Hepatocyte (in vitro differentiated cells): ENCODE measurements at regions not wholly inside any gene's neighbourhood (a gene's known extent, or its start where the extent isn't known, plus 50 kb on each side); places are given as distances from the start of the nearest gene placed in this dataset.

ENCODE experiments used
- DNase-seq: peaks from one replicate; pipeline ENCODE4 v3.0.0-alpha.2; 2016; ENCODE audit warnings: low spot score
- H2AFZ ChIP-seq: fragments of 200-600 bp; sonication (generic); 2 replicates; pipeline ENCODE4 v1.6.0; 2016; ENCODE audit warnings: antibody characterized with exemption, mild to moderate bottlenecking
- H3K27ac ChIP-seq: fragments of 200-600 bp; sonication (generic); 2 replicates; pipeline ENCODE4 v1.5.1; 2016; ENCODE audit warnings: mild to moderate bottlenecking
- H3K27me3 ChIP-seq: fragments of 200-600 bp; sonication (generic); 2 replicates; pipeline ENCODE4 v1.6.1; 2016
- H3K36me3 ChIP-seq: fragments of 200-600 bp; sonication (generic); replicated peaks from 2 replicates; pipeline ENCODE4 v1.5.1; 2016; ENCODE audit warnings: low read depth; ENCODE audit not compliant: insufficient read depth
- H3K4me1 ChIP-seq: fragments of 200-600 bp; sonication (generic); 2 replicates; pipeline ENCODE4 v1.5.1; 2016; ENCODE audit warnings: mild to moderate bottlenecking, moderate library complexity; ENCODE audit not compliant: insufficient read depth
- H3K4me2 ChIP-seq: fragments of 200-600 bp; sonication (generic); 2 replicates; pipeline ENCODE4 v1.6.0; 2016
- H3K4me3 ChIP-seq: fragments of 200-600 bp; sonication (generic); 2 replicates; pipeline ENCODE4 v1.5.1; 2016; ENCODE audit warnings: mild to moderate bottlenecking
- H3K79me2 ChIP-seq: fragments of 200-600 bp; sonication (generic); 2 replicates; pipeline ENCODE4 v1.6.0; 2017; ENCODE audit warnings: mild to moderate bottlenecking
- H3K9me2 ChIP-seq: fragments of 200-600 bp; sonication (generic); replicated peaks from 2 replicates; pipeline ENCODE4 v1.6.0; 2017; ENCODE audit warnings: mild to moderate bottlenecking; ENCODE audit not compliant: insufficient read depth
- H3K9me3 ChIP-seq: fragments of 200-600 bp; sonication (generic); 2 replicates; pipeline ENCODE4 v1.5.1; 2016; ENCODE audit warnings: low read depth, mild to moderate bottlenecking
- H4K20me1 ChIP-seq: fragments of 200-600 bp; sonication (generic); 2 replicates; pipeline ENCODE4 v1.6.0; 2016; ENCODE audit warnings: mild to moderate bottlenecking; ENCODE audit not compliant: insufficient read depth, poor library complexity, severe bottlenecking
- EZH2 ChIP-seq: fragments of 200-600 bp; sonication (generic); IDR thresholded peaks from 2 replicates; pipeline ENCODE4 v1.6.1; 2016; ENCODE audit warnings: antibody characterized with exemption, mild to moderate bottlenecking, borderline replicate concordance
- EZH2phosphoT487 ChIP-seq: fragments of 200-600 bp; sonication (generic); IDR thresholded peaks from one replicate; pipeline ENCODE4 v1.6.1; 2018; ENCODE audit warnings: antibody characterized with exemption, mild to moderate bottlenecking, low read depth, moderate library complexity; ENCODE audit not compliant: unreplicated experiment, severe bottlenecking
- WGBS: methylation state at CpG from one replicate; pipeline ENCODE4 v1.1.6; 2016; ENCODE audit warnings: low lambda C conversion rate; ENCODE audit errors: missing lambda C conversion rate; 5-methylcytosine and 5-hydroxymethylcytosine counted together
- TF ChIP-seq, protein P1 (sequence below): fragments of 200-600 bp; sonication (generic); IDR thresholded peaks from 2 replicates; pipeline ENCODE4 v1.5.1; 2016; ENCODE audit warnings: antibody characterized with exemption, mild to moderate bottlenecking; ENCODE audit not compliant: poor library complexity

- DNase-seq, result no peak
- Histone ChIP-seq H3K9me3 (no peaks in the 10 kb centered on the region), H3K79me2 (no peaks in the 10 kb centered on the region), H3K36me3 (no peaks in the 10 kb centered on the region), H3K27me3 (no peaks in the 10 kb centered on the region), H3K4me2 (no peak overlapping the region), H3K4me1 (peaks cover 4% of the 10 kb centered on the region), H4K20me1 (no peaks in the 10 kb centered on the region), H2AFZ (no peak overlapping the region), H3K9me2 (no peaks in the 10 kb centered on the region), H3K27ac (no peak overlapping the region), H3K4me3 (no peak overlapping the region)
- 90% methylated on average over 3 of the region's 3 CpGs for WGBS
- TF ChIP-seq EZH2 (no peak), EZH2phosphoT487 (no peak)
- TF ChIP-seq, protein P1, sequence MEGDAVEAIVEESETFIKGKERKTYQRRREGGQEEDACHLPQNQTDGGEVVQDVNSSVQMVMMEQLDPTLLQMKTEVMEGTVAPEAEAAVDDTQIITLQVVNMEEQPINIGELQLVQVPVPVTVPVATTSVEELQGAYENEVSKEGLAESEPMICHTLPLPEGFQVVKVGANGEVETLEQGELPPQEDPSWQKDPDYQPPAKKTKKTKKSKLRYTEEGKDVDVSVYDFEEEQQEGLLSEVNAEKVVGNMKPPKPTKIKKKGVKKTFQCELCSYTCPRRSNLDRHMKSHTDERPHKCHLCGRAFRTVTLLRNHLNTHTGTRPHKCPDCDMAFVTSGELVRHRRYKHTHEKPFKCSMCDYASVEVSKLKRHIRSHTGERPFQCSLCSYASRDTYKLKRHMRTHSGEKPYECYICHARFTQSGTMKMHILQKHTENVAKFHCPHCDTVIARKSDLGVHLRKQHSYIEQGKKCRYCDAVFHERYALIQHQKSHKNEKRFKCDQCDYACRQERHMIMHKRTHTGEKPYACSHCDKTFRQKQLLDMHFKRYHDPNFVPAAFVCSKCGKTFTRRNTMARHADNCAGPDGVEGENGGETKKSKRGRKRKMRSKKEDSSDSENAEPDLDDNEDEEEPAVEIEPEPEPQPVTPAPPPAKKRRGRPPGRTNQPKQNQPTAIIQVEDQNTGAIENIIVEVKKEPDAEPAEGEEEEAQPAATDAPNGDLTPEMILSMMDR, result no peak
Measured at GRCh38 chr6:84902354-84902928, 138.0 kb upstream of the TBX18 start.

DNA sequence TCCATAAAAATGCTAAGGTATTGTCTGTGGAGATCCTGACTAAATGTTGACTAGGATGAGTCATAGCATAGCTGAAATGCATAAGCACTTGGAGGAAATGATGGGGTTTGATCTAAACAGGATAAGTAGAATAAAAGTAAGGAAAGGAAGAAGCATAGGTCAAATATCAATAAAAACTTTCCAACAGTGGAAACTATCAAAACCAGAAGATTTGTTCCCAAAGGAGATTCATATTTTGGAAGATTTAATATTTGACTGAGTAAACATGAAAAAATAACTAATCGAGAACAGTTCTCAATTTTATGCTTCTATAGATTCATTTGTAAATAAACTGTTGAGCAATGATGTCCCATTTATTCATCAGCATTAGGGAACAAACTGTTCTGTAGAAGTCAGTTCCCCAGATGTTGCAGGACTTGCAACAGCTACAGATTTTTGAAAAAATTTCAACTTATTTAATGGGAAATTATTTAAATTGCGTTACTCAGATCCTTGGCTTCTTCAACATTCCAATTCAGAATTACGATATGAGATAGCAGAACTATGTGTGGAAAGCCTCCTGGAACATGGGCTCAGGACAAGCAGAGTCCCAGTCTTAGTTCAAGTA, 133.7 kb upstream of the TBX18 start:
- DNase-seq, result no peak
- no peak overlapping the region for H2AFZ ChIP-seq
- TF ChIP-seq, protein P1, result no peak
- TF ChIP-seq EZH2, result no peak
- TF ChIP-seq EZH2phosphoT487, result no peak
- no peaks in the 10 kb centered on the region for H3K9me2 ChIP-seq
- H3K4me1 ChIP-seq, result peaks cover 4% of the 10 kb centered on the region
- no peak overlapping the region for H3K4me3 ChIP-seq
- no peaks in the 10 kb centered on the region for H3K9me3 ChIP-seq
- H3K27me3 ChIP-seq, result no peaks in the 10 kb centered on the region
- H3K36me3 ChIP-seq, result no peaks in the 10 kb centered on the region
- 87% methylated on average over 3 of the region's 3 CpGs for WGBS
- H3K27ac ChIP-seq, result no peak overlapping the region
- no peak overlapping the region for H3K4me2 ChIP-seq
- H3K79me2 ChIP-seq, result no peaks in the 10 kb centered on the region
- no peaks in the 10 kb centered on the region for H4K20me1 ChIP-seq

DNA sequence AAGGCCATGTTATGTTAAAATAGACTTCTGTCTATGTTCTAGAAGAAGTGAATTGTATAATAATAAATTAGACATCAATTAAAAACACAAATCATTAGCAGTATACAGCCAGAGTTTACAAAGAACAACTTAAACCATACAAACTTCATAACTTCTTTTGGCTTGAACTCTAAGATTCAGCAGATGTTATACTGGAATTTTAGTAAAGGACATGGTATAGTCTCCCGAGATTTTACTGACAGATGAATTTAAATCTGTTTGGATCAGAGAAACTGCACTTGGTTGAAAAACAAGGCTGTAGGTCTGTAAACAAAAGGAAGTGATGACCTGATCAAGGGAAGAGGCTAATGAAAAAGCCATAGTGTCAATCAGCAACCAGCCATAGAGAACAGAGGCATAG, 132.6 kb upstream of the TBX18 start:
- WGBS, result 70% methylated on average over 1 of the region's 1 CpG
- no peak overlapping the region for H3K4me2 ChIP-seq
- DNase-seq, result no peak
- H3K27me3 ChIP-seq, result no peaks in the 10 kb centered on the region
- H4K20me1 ChIP-seq, result no peaks in the 10 kb centered on the region
- no peaks in the 10 kb centered on the region for H3K36me3 ChIP-seq
- H3K4me3 ChIP-seq, result no peak overlapping the region
- H3K27ac ChIP-seq, result no peak overlapping the region
- no peak overlapping the region for H2AFZ ChIP-seq
- peaks cover 4% of the 10 kb centered on the region for H3K4me1 ChIP-seq
- no peaks in the 10 kb centered on the region for H3K9me3 ChIP-seq
- no peak for TF ChIP-seq EZH2
- TF ChIP-seq, protein P1, result no peak
- TF ChIP-seq EZH2phosphoT487, result no peak
- H3K9me2 ChIP-seq, result no peaks in the 10 kb centered on the region
- H3K79me2 ChIP-seq, result no peaks in the 10 kb centered on the region
